ENCODE measurements at regions not wholly inside any gene's neighbourhood (a gene's known extent, or its start where the extent isn't known, plus 50 kb on each side); places are given as distances from the start of the nearest gene placed in this dataset.

DNA sequence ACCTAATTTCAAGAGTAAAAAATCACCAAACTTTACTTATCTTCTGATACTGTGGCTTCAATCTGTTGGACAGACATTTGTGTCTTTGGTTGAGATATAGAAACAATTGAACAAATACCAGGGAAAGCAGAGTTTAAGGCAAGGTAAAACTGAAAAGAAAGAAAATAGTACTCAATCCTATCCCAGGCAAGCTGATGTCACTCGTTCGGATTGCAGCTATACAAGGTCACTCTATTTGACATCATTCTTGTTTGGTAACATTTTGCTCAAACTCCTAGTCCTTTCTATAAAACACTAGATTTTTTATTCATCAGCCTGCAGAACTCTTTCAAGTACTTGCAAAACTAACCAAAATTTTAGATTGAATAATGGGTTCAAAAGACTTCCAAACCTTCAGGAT lies 91.9 kb upstream of the ANKRD55 start (continued):
- TF ChIP-seq, protein P1, sequence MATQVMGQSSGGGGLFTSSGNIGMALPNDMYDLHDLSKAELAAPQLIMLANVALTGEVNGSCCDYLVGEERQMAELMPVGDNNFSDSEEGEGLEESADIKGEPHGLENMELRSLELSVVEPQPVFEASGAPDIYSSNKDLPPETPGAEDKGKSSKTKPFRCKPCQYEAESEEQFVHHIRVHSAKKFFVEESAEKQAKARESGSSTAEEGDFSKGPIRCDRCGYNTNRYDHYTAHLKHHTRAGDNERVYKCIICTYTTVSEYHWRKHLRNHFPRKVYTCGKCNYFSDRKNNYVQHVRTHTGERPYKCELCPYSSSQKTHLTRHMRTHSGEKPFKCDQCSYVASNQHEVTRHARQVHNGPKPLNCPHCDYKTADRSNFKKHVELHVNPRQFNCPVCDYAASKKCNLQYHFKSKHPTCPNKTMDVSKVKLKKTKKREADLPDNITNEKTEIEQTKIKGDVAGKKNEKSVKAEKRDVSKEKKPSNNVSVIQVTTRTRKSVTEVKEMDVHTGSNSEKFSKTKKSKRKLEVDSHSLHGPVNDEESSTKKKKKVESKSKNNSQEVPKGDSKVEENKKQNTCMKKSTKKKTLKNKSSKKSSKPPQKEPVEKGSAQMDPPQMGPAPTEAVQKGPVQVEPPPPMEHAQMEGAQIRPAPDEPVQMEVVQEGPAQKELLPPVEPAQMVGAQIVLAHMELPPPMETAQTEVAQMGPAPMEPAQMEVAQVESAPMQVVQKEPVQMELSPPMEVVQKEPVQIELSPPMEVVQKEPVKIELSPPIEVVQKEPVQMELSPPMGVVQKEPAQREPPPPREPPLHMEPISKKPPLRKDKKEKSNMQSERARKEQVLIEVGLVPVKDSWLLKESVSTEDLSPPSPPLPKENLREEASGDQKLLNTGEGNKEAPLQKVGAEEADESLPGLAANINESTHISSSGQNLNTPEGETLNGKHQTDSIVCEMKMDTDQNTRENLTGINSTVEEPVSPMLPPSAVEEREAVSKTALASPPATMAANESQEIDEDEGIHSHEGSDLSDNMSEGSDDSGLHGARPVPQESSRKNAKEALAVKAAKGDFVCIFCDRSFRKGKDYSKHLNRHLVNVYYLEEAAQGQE (IDR thresholded peaks at IDR 0.05; ENCODE audit: low read depth, low read length) = no peak
- TF ChIP-seq, protein P2, sequence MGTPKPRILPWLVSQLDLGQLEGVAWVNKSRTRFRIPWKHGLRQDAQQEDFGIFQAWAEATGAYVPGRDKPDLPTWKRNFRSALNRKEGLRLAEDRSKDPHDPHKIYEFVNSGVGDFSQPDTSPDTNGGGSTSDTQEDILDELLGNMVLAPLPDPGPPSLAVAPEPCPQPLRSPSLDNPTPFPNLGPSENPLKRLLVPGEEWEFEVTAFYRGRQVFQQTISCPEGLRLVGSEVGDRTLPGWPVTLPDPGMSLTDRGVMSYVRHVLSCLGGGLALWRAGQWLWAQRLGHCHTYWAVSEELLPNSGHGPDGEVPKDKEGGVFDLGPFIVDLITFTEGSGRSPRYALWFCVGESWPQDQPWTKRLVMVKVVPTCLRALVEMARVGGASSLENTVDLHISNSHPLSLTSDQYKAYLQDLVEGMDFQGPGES (IDR thresholded peaks at IDR 0.05; ENCODE audit: low read depth, low read length) = no peak

DNA sequence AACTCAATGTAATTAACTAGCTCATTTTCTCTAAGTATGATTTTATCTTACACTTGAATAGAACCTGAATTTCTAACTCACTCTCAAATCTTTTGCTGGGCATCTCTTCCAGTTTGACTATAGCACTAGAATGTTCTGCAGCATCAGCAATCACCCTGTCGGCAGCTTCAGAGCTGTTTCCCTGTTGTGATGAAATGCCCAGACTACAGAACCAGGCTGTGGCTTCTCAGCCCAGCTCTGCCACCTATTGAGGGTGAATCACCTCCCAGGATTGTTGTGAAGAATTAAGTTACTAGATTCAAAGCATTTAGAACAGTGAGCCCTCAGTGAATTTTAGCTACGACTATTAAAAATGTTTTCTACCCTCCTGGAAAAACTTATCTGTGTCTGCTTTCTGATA lies 90.4 kb upstream of the ANKRD55 start:
- ChIA-PET CTCF (interaction anchor here (0.6 to 2.0 kb wide), 4 partner anchors 12 to 53 kb away, joined by 3 to 8 read pairs (median 4); no protein-coding TSS in a partner anchor), POLR2A (no interaction called here)
- H3K9me3 ChIP-seq = no peaks in the 10 kb centered on the region
- no peak overlapping the region for H2AFZ ChIP-seq (ENCODE audit: low read depth)
- no peaks in the 10 kb centered on the region for H3K27me3 ChIP-seq (ENCODE audit: insufficient read depth)
- H4K20me1 ChIP-seq (ENCODE audit: insufficient read depth) = no peaks in the 10 kb centered on the region
- no peaks in the 10 kb centered on the region for H3K36me3 ChIP-seq (replicated peaks in 1 of 2; ENCODE audit: control insufficient read depth in 1 of 2, insufficient read depth in 2 of 2, low read length in 1 of 2)
- no peaks in the 10 kb centered on the region for H3F3A ChIP-seq (replicated peaks; ENCODE audit: insufficient read depth)
- H3K9me2 ChIP-seq = no peaks in the 10 kb centered on the region
- peaks cover 9 to 34% of the 10 kb centered on the region in 2 experiments; a peak in 3 of 4 replicates for H3K4me1 ChIP-seq (ENCODE audit: control insufficient read depth in 1 of 2, insufficient read depth in 2 of 2, low read depth in 1 of 2, low read length in 1 of 2)
- TF ChIP-seq RCOR1 (IDR thresholded peaks at IDR 0.05; ENCODE audit: low read length) (no peak), JUND (IDR thresholded peaks at IDR 0.05) (peak; percentile 29; the same call in 1 of the 2 replicates), FOSL2 (IDR thresholded peaks at IDR 0.05; ENCODE audit: borderline replicate concordance, low read depth) (peak; percentile 39; the same call in 1 of the 2 replicates), TCF12 (IDR thresholded peaks at IDR 0.05) (0 out of 2 replicates have a peak, but pooled peaks have one; percentile 20), GABPA (IDR thresholded peaks at IDR 0.05; ENCODE audit: low read depth) (no peak), RAD21 (IDR thresholded peaks at IDR 0.05; ENCODE audit: low read length) (peak; percentile 53)
- TF ChIP-seq, protein P3, sequence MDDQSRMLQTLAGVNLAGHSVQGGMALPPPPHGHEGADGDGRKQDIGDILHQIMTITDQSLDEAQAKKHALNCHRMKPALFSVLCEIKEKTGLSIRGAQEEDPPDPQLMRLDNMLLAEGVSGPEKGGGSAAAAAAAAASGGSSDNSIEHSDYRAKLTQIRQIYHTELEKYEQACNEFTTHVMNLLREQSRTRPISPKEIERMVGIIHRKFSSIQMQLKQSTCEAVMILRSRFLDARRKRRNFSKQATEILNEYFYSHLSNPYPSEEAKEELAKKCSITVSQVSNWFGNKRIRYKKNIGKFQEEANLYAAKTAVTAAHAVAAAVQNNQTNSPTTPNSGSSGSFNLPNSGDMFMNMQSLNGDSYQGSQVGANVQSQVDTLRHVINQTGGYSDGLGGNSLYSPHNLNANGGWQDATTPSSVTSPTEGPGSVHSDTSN (IDR thresholded peaks at IDR 0.05) = 0 out of 2 replicates have a peak, but pooled peaks have one; percentile 12
- no peak overlapping the region for H3K4me2 ChIP-seq
- H3K9ac ChIP-seq = no peak overlapping the region
- H3K79me2 ChIP-seq (ENCODE audit: insufficient read depth) = no peaks in the 10 kb centered on the region
- H3K4me3 ChIP-seq (ENCODE audit: low read depth in 2 of 2, low read length in 1 of 2) = no peak overlapping the region
- WGBS (ENCODE audit: low lambda C conversion rate) = 49% methylated on average over 2 of the region's 2 CpGs
- DNase-seq = peak; percentile 34
- H3K27ac ChIP-seq (ENCODE audit: low read depth in 2 of 2, low read length in 1 of 2) = peak overlapping the region; percentile 35 to 50; a peak in 2 of 4 replicates

DNA sequence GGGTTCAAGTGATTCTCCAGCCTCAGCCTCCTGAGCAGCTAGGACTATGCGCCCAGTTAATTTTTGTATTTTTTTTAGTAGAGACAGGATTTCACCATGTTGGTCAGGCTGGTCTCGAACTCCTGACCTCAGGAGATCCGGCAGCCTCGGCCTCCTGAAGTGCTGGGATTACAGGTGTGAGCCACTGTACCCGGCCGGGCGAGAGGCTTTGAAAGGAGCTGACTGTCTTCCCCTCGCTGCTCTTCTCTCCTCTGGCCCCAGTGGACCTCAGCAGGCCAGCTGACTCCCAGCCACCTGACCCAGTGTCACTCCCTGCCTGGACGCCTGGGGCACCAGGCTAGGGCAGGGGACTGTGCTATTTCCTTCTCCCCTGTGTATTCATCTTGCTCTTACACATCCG lies 89.5 kb upstream of the ANKRD55 start:
- no peaks in the 10 kb centered on the region for H3K79me2 ChIP-seq (ENCODE audit: insufficient read depth)
- H3K27ac ChIP-seq (ENCODE audit: low read depth in 2 of 2, low read length in 1 of 2) = no peak overlapping the region
- no peak for TF ChIP-seq FOXM1 (IDR thresholded peaks at IDR 0.05; ENCODE audit: low read depth)
- TF ChIP-seq, protein P4, sequence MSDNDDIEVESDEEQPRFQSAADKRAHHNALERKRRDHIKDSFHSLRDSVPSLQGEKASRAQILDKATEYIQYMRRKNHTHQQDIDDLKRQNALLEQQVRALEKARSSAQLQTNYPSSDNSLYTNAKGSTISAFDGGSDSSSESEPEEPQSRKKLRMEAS (IDR thresholded peaks at IDR 0.05; ENCODE audit: low read depth) = no peak
- TF ChIP-seq TEAD4 (IDR thresholded peaks at IDR 0.05; ENCODE audit: borderline replicate concordance, insufficient read depth) = no peak
- no peak for TF ChIP-seq CHD2 (IDR thresholded peaks at IDR 0.05; ENCODE audit: low read length, partially characterized antibody)
- TF ChIP-seq, protein P5, sequence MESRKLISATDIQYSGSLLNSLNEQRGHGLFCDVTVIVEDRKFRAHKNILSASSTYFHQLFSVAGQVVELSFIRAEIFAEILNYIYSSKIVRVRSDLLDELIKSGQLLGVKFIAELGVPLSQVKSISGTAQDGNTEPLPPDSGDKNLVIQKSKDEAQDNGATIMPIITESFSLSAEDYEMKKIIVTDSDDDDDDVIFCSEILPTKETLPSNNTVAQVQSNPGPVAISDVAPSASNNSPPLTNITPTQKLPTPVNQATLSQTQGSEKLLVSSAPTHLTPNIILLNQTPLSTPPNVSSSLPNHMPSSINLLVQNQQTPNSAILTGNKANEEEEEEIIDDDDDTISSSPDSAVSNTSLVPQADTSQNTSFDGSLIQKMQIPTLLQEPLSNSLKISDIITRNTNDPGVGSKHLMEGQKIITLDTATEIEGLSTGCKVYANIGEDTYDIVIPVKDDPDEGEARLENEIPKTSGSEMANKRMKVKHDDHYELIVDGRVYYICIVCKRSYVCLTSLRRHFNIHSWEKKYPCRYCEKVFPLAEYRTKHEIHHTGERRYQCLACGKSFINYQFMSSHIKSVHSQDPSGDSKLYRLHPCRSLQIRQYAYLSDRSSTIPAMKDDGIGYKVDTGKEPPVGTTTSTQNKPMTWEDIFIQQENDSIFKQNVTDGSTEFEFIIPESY (IDR thresholded peaks at IDR 0.05; ENCODE audit: borderline replicate concordance, low read depth) = no peak
- TF ChIP-seq JUND (IDR thresholded peaks at IDR 0.05) = no peak
- no peak for TF ChIP-seq SMC3 (IDR thresholded peaks at IDR 0.05; ENCODE audit: low read depth, low read length)
- TF ChIP-seq TCF12 (IDR thresholded peaks at IDR 0.05) = no peak
- TF ChIP-seq, protein P2 (IDR thresholded peaks at IDR 0.05; ENCODE audit: low read depth, low read length) = no peak
- no peak for TF ChIP-seq SIN3A (IDR thresholded peaks at IDR 0.05; ENCODE audit: borderline replicate concordance, low read depth, low read length)

More for the DNA sequence above, 89.5 kb upstream of the ANKRD55 start:
- Histone ChIP-seq H3K9me3 (no peaks in the 10 kb centered on the region), H3F3A (replicated peaks; ENCODE audit: insufficient read depth) (no peaks in the 10 kb centered on the region), H3K27me3 (ENCODE audit: insufficient read depth) (no peaks in the 10 kb centered on the region), H4K20me1 (ENCODE audit: insufficient read depth) (no peaks in the 10 kb centered on the region), H3K9me2 (no peaks in the 10 kb centered on the region), H3K9ac (no peak overlapping the region), H3K4me2 (no peak overlapping the region), H3K36me3 (replicated peaks in 1 of 2; ENCODE audit: control insufficient read depth in 1 of 2, insufficient read depth in 2 of 2, low read length in 1 of 2) (no peaks in the 10 kb centered on the region), H3K4me3 (ENCODE audit: low read depth in 2 of 2, low read length in 1 of 2) (no peak overlapping the region), H3K4me1 (ENCODE audit: control insufficient read depth in 1 of 2, insufficient read depth in 2 of 2, low read depth in 1 of 2, low read length in 1 of 2) (peaks cover 7 to 30% of the 10 kb centered on the region in 2 experiments; a peak in 2 of 4 replicates), H2AFZ (ENCODE audit: low read depth) (no peak overlapping the region)
- 92% methylated on average over 3 of the region's 10 CpGs for WGBS (ENCODE audit: low lambda C conversion rate)
- ChIA-PET POLR2A (interaction anchor here (1.1 kb wide), 1 partner anchor 12 kb away, joined by 3 read pairs; no protein-coding TSS in a partner anchor), CTCF (interaction anchor here (1.0 kb wide), 1 partner anchor 11 kb away, joined by 4 read pairs; no protein-coding TSS in a partner anchor)
- DNase-seq = no peak
